Stomach (tissue), 4 donors: ENCODE measurements at regions not wholly inside any gene's neighbourhood (a gene's known extent, or its start where the extent isn't known, plus 50 kb on each side); places are given as distances from the start of the nearest gene placed in this dataset.
"Not testable (repeated sequence)": the region's sequence is repeated elsewhere in the genome, so short reads cannot be mapped to it uniquely, and the experiment has no call there.

Source experiments
- EP300 ChIP-seq: sonication (generic); formaldehyde crosslinking; IDR thresholded peaks from one replicate; pipeline ENCODE4 v1.6.1; 2017; ENCODE audit warnings: antibody characterized with exemption
- POLR2A ChIP-seq, 4 donors: fragments of 450-650 bp; IDR thresholded peaks; one replicate each; pipeline ENCODE4 v1.6.1; 2016; ENCODE audit warnings: antibody characterized with exemption in 4 of 4, control low read depth in 2 of 4, mild to moderate bottlenecking in 1 of 4, moderate library complexity in 1 of 4
- POLR2AphosphoS5 ChIP-seq, 3 donors: sonication (generic); formaldehyde crosslinking; IDR thresholded peaks; one replicate each; pipeline ENCODE4 v1.6.1; 2016; ENCODE audit warnings: antibody characterized with exemption in 3 of 3
- TF ChIP-seq, protein P1 (sequence below), 7 experiments: fragments of 450-650 bp in 4 of 7; fragments of 200-600 bp in 3 of 7; sonication (generic) in 3 of 7; IDR thresholded peaks; one replicate each; pipeline ENCODE4 v1.5.1; 2016 to 2019; ENCODE audit warnings: antibody characterized with exemption in 7 of 7, control low read depth in 2 of 7, mild to moderate bottlenecking in 1 of 7

DNA sequence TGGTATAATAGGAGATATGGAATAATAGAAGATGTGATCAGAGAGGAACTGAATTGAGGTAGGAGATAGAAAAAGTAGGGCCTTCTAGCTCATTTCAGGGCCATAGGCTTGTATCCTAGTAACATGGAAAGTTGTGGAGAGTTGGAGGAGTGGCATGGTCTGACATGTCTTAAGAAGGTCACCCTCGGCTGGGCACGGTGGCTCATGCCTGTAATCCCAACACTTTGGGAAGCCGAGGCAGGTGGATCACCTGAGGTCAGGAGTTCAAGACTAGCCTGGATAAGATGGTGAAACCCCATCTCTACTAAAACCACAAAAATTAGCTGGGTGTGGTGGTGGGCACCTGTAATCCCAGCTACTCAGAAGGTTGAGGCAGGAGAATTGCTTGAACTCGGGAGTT is 550.3 kb upstream of the CDH2 start:
- TF ChIP-seq, protein P1, sequence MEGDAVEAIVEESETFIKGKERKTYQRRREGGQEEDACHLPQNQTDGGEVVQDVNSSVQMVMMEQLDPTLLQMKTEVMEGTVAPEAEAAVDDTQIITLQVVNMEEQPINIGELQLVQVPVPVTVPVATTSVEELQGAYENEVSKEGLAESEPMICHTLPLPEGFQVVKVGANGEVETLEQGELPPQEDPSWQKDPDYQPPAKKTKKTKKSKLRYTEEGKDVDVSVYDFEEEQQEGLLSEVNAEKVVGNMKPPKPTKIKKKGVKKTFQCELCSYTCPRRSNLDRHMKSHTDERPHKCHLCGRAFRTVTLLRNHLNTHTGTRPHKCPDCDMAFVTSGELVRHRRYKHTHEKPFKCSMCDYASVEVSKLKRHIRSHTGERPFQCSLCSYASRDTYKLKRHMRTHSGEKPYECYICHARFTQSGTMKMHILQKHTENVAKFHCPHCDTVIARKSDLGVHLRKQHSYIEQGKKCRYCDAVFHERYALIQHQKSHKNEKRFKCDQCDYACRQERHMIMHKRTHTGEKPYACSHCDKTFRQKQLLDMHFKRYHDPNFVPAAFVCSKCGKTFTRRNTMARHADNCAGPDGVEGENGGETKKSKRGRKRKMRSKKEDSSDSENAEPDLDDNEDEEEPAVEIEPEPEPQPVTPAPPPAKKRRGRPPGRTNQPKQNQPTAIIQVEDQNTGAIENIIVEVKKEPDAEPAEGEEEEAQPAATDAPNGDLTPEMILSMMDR (IDR thresholded peaks at IDR 0.05), result not testable (repeated sequence)
- TF ChIP-seq POLR2AphosphoS5 (IDR thresholded peaks at IDR 0.05); EP300; POLR2A (IDR thresholded peaks at IDR 0.05): not testable (repeated sequence)
